Heart right ventricle (tissue), 16 donors: ENCODE measurements at regions not wholly inside any gene's neighbourhood (a gene's known extent, or its start where the extent isn't known, plus 50 kb on each side); places are given as distances from the start of the nearest gene placed in this dataset.
A peak's percentile ranks its signal among the peaks of the same experiment; 100 is the strongest.

Experiments used
- ATAC-seq, 8 donors: fragments of 200-7000 bp; cut with Tn5 transposase; one replicate each; pipeline ENCODE4 v1.9.1; 2020; ENCODE audit warnings: mild to moderate bottlenecking in 8 of 8, moderate library complexity in 8 of 8, moderate number of reproducible peaks in 1 of 8
- DNase-seq, 2 donors: peaks; one replicate each; pipeline ENCODE4 v3.0.0-alpha.2; 2020
- H3K27ac ChIP-seq, 10 donors: fragments of 200-600 bp; sonication (generic) in 2 of 10; one replicate each; pipeline versions ENCODE4 v1.5.0 to v1.8.0; 2020 to 2022; ENCODE audit warnings: mild to moderate bottlenecking in 3 of 10
- H3K27me3 ChIP-seq, 7 donors: fragments of 200-600 bp; one replicate each; pipeline ENCODE4 v1.8.0; 2021 to 2022; ENCODE audit warnings: mild to moderate bottlenecking in 2 of 7
- H3K36me3 ChIP-seq, 9 donors: fragments of 200-600 bp; sonication (generic) in 1 of 9; one replicate each; pipeline versions ENCODE4 v1.5.0 to v1.8.0; 2020 to 2022; ENCODE audit warnings: mild to moderate bottlenecking in 2 of 9
- H3K4me1 ChIP-seq, 9 donors: fragments of 200-600 bp; sonication (generic) in 1 of 9; one replicate each; pipeline versions ENCODE4 v1.5.0 to v1.8.0; 2020 to 2022; ENCODE audit warnings: mild to moderate bottlenecking in 4 of 9
- H3K4me3 ChIP-seq, 10 donors: fragments of 200-600 bp; sonication (generic) in 2 of 10; one replicate each; pipeline versions ENCODE4 v1.5.0 to v1.8.0; 2020 to 2022; ENCODE audit warnings: mild to moderate bottlenecking in 7 of 10, moderate library complexity in 2 of 10
- H3K9me3 ChIP-seq, 11 donors: fragments of 200-600 bp in 10 of 11; sonication (generic) in 2 of 11; one replicate each; pipeline versions ENCODE4 v1.5.0 to v1.8.0; 2013 to 2022; ENCODE audit warnings: mild to moderate bottlenecking in 2 of 11, control low read depth in 1 of 11, moderate library complexity in 1 of 11
- CTCF ChIP-seq, 9 donors: fragments of 200-600 bp; sonication (generic) in 2 of 9; IDR thresholded peaks; one replicate each; pipeline versions ENCODE4 v1.5.0 to v1.8.0; 2021 to 2022; ENCODE audit warnings: antibody characterized with exemption in 9 of 9, mild to moderate bottlenecking in 5 of 9, moderate library complexity in 1 of 9
- WGBS, 2 donors: extraction: QIAGEN DNeasy Blood & Tissue Kit; methylation state at CpG; one replicate each; pipeline ENCODE4 v1.1.7; 2013; ENCODE audit warnings: inconsistent platforms in 1 of 2; 5-methylcytosine and 5-hydroxymethylcytosine counted together
- intact Hi-C, 10 donors: fragments of 100-400 bp; cut with DNase I; formaldehyde crosslinking; loops; one replicate each; pipeline versions ENCODE4 v1.11.1 to v1.14.2; 2022
- donor health status: Arrhythmogenic right ventricular cardiomyopathy.
- donor health status: ischemic (EF 13 %, LVEDD 7.1; RV severe dilation, severe dysfunction).
- donor health status: healthy with polysubstance abuse.
- donor health status: DM: no; HTN: yes; CAD: no.
- donor health status: DM: no; HTN: no; CAD: no.
- donor health status: ischemic (EF 25% LVEDD 6.9; RV normal size, moderate dysfunction).
- donor health status: ischemic (EF 25% LVEDD 5.7; RV mildly dilated, moderate dysfunction).
- donor health status: healthy.
- donor health status: DM: yes; HTN: yes; CAD: no.
- donor health status: Ischemic cardiomyopathy.
- donor health status: ischemic (EF 35%, LVEDD 5.7; RV mildly dilated, moderate dysfunction).
- donor health status: nonischemic (EF 11% LVEDD 7.7; RV severe dilation, severe dysfunction).
- donor health status: DM: yes; HTN: yes; CAD: no.
- donor health status: PGD.
- donor health status: ischemic (EF 29% LVEDD 5.4; RV normal size, mild dysfunction).
- donor health status: nonischemic (EF 23%, LVEDD 6.1; RV moderate dilation, normal function).

GRCh38 chr10:63767138-63767801 lies 246.1 kb downstream of the REEP3 start:
- DNase-seq (no peak), ATAC-seq (peak in 5 of 8 donors; percentile 34 to 67 (median 57))
- peak overlapping the region in 8 of 10 donors; percentile 18 to 65 (median 42) for H3K27ac ChIP-seq
- H3K4me3 ChIP-seq: no peak overlapping the region
- no peaks in the 10 kb centered on the region for H3K36me3 ChIP-seq
- H3K9me3 ChIP-seq: no peaks in the 10 kb centered on the region
- peak in 8 of 9 donors; percentile 27 to 64 (median 48) for TF ChIP-seq CTCF (IDR thresholded peaks at IDR 0.05)
- H3K27me3 ChIP-seq: no peaks in the 10 kb centered on the region
- WGBS, 2 donors: 56 to 65% methylated on average over 4 of the region's 4 CpGs
- intact Hi-C loops: loop anchor here in 2 of 10 donors (5.0 kb wide), 2 partner anchors 45 to 600 kb away; no protein-coding TSS in a partner anchor
- peaks cover 0 to 23% (median 6%) of the 10 kb centered on the region in 9 donors for H3K4me1 ChIP-seq

- H3K9me3 ChIP-seq: no peaks in the 10 kb centered on the region
- H3K4me3 ChIP-seq: no peak overlapping the region
- H3K36me3 ChIP-seq: no peaks in the 10 kb centered on the region
- ATAC-seq (no peak), DNase-seq (no peak)
- H3K27me3 ChIP-seq: no peaks in the 10 kb centered on the region
- peaks cover 0 to 23% (median 6%) of the 10 kb centered on the region in 9 donors for H3K4me1 ChIP-seq
- intact Hi-C loops: loop anchor here in 2 of 10 donors (5.0 kb wide), 2 partner anchors 47 to 602 kb away; no protein-coding TSS in a partner anchor
- no peak overlapping the region for H3K27ac ChIP-seq
- TF ChIP-seq CTCF (IDR thresholded peaks at IDR 0.05): no peak
These were observed 248.2 kb downstream of the REEP3 start for GRCh38 chr10:63769367-63769766.

GRCh38 chr10:63770523-63770922 lies 249.3 kb downstream of the REEP3 start:
- no peak overlapping the region for H3K4me3 ChIP-seq
- H3K9me3 ChIP-seq: no peaks in the 10 kb centered on the region
- DNase-seq: no peak
- no peak for ATAC-seq
- intact Hi-C loops: no loop called here
- TF ChIP-seq CTCF (IDR thresholded peaks at IDR 0.05): no peak
- 79 to 83% methylated on average over 7 of the region's 7 CpGs for WGBS, 2 donors
- no peaks in the 10 kb centered on the region for H3K27me3 ChIP-seq
- no peak overlapping the region for H3K27ac ChIP-seq
- peaks cover 0 to 23% (median 6%) of the 10 kb centered on the region in 9 donors for H3K4me1 ChIP-seq
- no peaks in the 10 kb centered on the region for H3K36me3 ChIP-seq

- TF ChIP-seq CTCF (IDR thresholded peaks at IDR 0.05): no peak
- H3K4me3 ChIP-seq: no peak overlapping the region
- no peaks in the 10 kb centered on the region for H3K27me3 ChIP-seq
- no peak for DNase-seq
- peaks cover 0 to 8% (median 2%) of the 10 kb centered on the region in 9 donors for H3K4me1 ChIP-seq
- no peak overlapping the region for H3K27ac ChIP-seq
- WGBS, 2 donors: 48 to 54% methylated on average over 1 of the region's 1 CpG
- ATAC-seq: no peak
- intact Hi-C loops: no loop called here
- no peaks in the 10 kb centered on the region for H3K9me3 ChIP-seq
- no peaks in the 10 kb centered on the region for H3K36me3 ChIP-seq
These were observed 251.3 kb downstream of the REEP3 start for GRCh38 chr10:63772491-63772890.
